ENCODE measurements at regions not wholly inside any gene's neighbourhood (a gene's known extent, or its start where the extent isn't known, plus 50 kb on each side); places are given as distances from the start of the nearest gene placed in this dataset.

DNA sequence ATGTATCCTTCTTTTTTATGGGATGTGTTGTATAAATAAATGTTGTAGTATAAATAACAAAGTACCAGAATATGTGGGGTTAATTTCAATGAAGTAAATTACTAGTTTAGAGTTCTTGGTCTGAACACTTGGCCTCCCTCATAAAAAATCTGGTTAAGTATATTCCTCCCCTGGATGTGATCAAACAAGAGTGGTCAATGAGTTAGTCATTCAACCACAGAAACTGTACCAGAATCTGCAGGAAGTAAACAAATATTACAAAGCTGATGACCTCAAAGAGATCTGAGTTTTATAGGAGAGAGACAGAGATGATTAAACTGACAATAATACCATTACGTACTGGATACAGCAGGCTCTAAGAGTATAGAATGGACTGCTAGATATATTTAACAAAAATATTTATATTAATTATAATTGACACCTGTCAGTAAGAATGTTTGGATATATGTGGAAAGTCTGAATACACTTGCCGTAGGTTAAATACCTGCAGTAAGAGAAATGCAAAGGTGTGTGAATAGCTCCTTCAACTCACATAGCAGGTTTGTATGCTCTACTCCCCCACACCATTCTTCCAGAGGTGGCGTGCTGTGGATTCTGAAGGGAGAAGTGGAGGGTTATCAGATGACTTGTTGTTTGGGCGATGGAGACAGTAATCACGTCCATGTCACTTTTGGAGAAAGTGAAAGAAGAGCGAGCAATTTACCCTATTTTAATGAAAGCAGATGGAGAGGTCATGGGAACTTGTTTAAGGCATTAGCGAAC is 108.3 kb upstream of the LRATD1 start:
- TF ChIP-seq, protein P1, sequence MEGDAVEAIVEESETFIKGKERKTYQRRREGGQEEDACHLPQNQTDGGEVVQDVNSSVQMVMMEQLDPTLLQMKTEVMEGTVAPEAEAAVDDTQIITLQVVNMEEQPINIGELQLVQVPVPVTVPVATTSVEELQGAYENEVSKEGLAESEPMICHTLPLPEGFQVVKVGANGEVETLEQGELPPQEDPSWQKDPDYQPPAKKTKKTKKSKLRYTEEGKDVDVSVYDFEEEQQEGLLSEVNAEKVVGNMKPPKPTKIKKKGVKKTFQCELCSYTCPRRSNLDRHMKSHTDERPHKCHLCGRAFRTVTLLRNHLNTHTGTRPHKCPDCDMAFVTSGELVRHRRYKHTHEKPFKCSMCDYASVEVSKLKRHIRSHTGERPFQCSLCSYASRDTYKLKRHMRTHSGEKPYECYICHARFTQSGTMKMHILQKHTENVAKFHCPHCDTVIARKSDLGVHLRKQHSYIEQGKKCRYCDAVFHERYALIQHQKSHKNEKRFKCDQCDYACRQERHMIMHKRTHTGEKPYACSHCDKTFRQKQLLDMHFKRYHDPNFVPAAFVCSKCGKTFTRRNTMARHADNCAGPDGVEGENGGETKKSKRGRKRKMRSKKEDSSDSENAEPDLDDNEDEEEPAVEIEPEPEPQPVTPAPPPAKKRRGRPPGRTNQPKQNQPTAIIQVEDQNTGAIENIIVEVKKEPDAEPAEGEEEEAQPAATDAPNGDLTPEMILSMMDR (IDR thresholded peaks at IDR 0.05; ENCODE audit: extremely low read depth in 1 of 2, insufficient read depth in 1 of 2, low read depth in 1 of 2, low read length in 2 of 2): no peak
- TF ChIP-seq POLR2A (IDR thresholded peaks at IDR 0.05; ENCODE audit: low read depth, low read length) (no peak), MAX (IDR thresholded peaks at IDR 0.05; ENCODE audit: insufficient read depth, insufficient read length) (no peak), EZH2 (IDR thresholded peaks at IDR 0.05; ENCODE audit: borderline replicate concordance, low read depth, low read length, severe bottlenecking) (no peak), POLR2AphosphoS5 (IDR thresholded peaks at IDR 0.05; ENCODE audit: insufficient read depth, low read depth, low read length) (no peak), GATA2 (IDR thresholded peaks at IDR 0.05; ENCODE audit: insufficient read depth, insufficient read length, low read depth, low read length) (no peak), MYC (IDR thresholded peaks at IDR 0.05; ENCODE audit: low read depth, low read length) (no peak), FOS (IDR thresholded peaks at IDR 0.05; ENCODE audit: borderline replicate concordance, insufficient read depth, low read length) (no peak), JUN (IDR thresholded peaks at IDR 0.05; ENCODE audit: borderline replicate concordance, insufficient read depth, insufficient read length, low read depth) (no peak)

Measured in endothelial cell of umbilical vein (primary cell).